ENCODE measurements at regions not wholly inside any gene's neighbourhood (a gene's known extent, or its start where the extent isn't known, plus 50 kb on each side); places are given as distances from the start of the nearest gene placed in this dataset.

GRCh38 chr10:65355141-65355680 is 1570.6 kb upstream of the LRRTM3 start:
- no peak for ATAC-seq
- TF ChIP-seq ZC3H10 (CRISPR knock-in tag; IDR thresholded peaks at IDR 0.05) (no peak), PATZ1 (CRISPR knock-in tag; IDR thresholded peaks at IDR 0.05; ENCODE audit: borderline replicate concordance) (no peak), TOX (CRISPR knock-in tag; IDR thresholded peaks at IDR 0.05; ENCODE audit: borderline replicate concordance) (no peak), BACH2 (CRISPR knock-in tag; IDR thresholded peaks at IDR 0.05; ENCODE audit: borderline replicate concordance) (no peak), ZNF70 (CRISPR knock-in tag; IDR thresholded peaks at IDR 0.05) (no peak), SNAI2 (CRISPR knock-in tag; IDR thresholded peaks at IDR 0.05) (no peak), ZNF565 (CRISPR knock-in tag; conservative IDR thresholded peaks at IDR 0.05; ENCODE audit: low read depth) (no peak), OSR1 (CRISPR knock-in tag; IDR thresholded peaks at IDR 0.05) (no peak), ESRRG (CRISPR knock-in tag; IDR thresholded peaks at IDR 0.05) (no peak), ARNTL (CRISPR knock-in tag; IDR thresholded peaks at IDR 0.05; ENCODE audit: borderline replicate concordance, low read depth) (no peak), CSRNP3 (CRISPR knock-in tag; IDR thresholded peaks at IDR 0.05) (no peak), CREB5 (CRISPR knock-in tag; IDR thresholded peaks at IDR 0.05; ENCODE audit: low read depth) (no peak), PPARA (CRISPR knock-in tag; IDR thresholded peaks at IDR 0.05; ENCODE audit: borderline replicate concordance) (no peak), ZFP30 (CRISPR knock-in tag; IDR thresholded peaks at IDR 0.05) (no peak), GLIS3 (CRISPR knock-in tag; IDR thresholded peaks at IDR 0.05) (no peak), TCF4 (CRISPR knock-in tag; IDR thresholded peaks at IDR 0.05; ENCODE audit: borderline replicate concordance) (no peak), CSDC2 (CRISPR knock-in tag; IDR thresholded peaks at IDR 0.05) (no peak), ZFP3 (CRISPR knock-in tag; IDR thresholded peaks at IDR 0.05) (no peak), ISL1 (CRISPR knock-in tag; IDR thresholded peaks at IDR 0.05) (no peak)

GRCh38 chr10:65358565-65358964 is 1567.3 kb upstream of the LRRTM3 start:
- TF ChIP-seq ZNF70 (CRISPR knock-in tag; IDR thresholded peaks at IDR 0.05) (no peak), ISL1 (CRISPR knock-in tag; IDR thresholded peaks at IDR 0.05) (no peak), TSHZ2 (CRISPR knock-in tag; IDR thresholded peaks at IDR 0.05) (no peak)
- ATAC-seq = peak; percentile 88

- no peak for ATAC-seq
- no peak for TF ChIP-seq CSRNP3 (CRISPR knock-in tag; IDR thresholded peaks at IDR 0.05)
- TF ChIP-seq ZFP30 (CRISPR knock-in tag; IDR thresholded peaks at IDR 0.05) = no peak
- peak; percentile 27; the same call in 1 of the 2 replicates for TF ChIP-seq CREB5 (CRISPR knock-in tag; IDR thresholded peaks at IDR 0.05; ENCODE audit: low read depth)
- TF ChIP-seq ESRRG (CRISPR knock-in tag; IDR thresholded peaks at IDR 0.05) = 0 out of 2 replicates have a peak, but pooled peaks have one; percentile 31
- peak; percentile 99 for TF ChIP-seq ISL1 (CRISPR knock-in tag; IDR thresholded peaks at IDR 0.05)
- peak; percentile 86 for TF ChIP-seq TCF4 (CRISPR knock-in tag; IDR thresholded peaks at IDR 0.05; ENCODE audit: borderline replicate concordance)
- TF ChIP-seq PATZ1 (CRISPR knock-in tag; IDR thresholded peaks at IDR 0.05; ENCODE audit: borderline replicate concordance) = peak; percentile 62; the same call in 1 of the 2 replicates
These were observed 1565.3 kb upstream of the LRRTM3 start for GRCh38 chr10:65360497-65360896.
